ENCODE measurements at regions not wholly inside any gene's neighbourhood (a gene's known extent, or its start where the extent isn't known, plus 50 kb on each side); places are given as distances from the start of the nearest gene placed in this dataset.

GRCh38 chr5:149433524-149434131 is 54.5 kb upstream of the IL17B start:
- ATAC-seq = peak; percentile 19
- TF ChIP-seq CSRNP3 (CRISPR knock-in tag; IDR thresholded peaks at IDR 0.05) (no peak), SNAI2 (CRISPR knock-in tag; IDR thresholded peaks at IDR 0.05) (no peak), ZNF70 (CRISPR knock-in tag; IDR thresholded peaks at IDR 0.05) (no peak), PPARA (CRISPR knock-in tag; IDR thresholded peaks at IDR 0.05; ENCODE audit: borderline replicate concordance) (no peak), BACH2 (CRISPR knock-in tag; IDR thresholded peaks at IDR 0.05; ENCODE audit: borderline replicate concordance) (no peak), CREB5 (CRISPR knock-in tag; IDR thresholded peaks at IDR 0.05; ENCODE audit: low read depth) (no peak), ZFP3 (CRISPR knock-in tag; IDR thresholded peaks at IDR 0.05) (no peak), ISL1 (CRISPR knock-in tag; IDR thresholded peaks at IDR 0.05) (no peak), OSR1 (CRISPR knock-in tag; IDR thresholded peaks at IDR 0.05) (no peak), TOX (CRISPR knock-in tag; IDR thresholded peaks at IDR 0.05; ENCODE audit: borderline replicate concordance) (no peak), TSHZ2 (CRISPR knock-in tag; IDR thresholded peaks at IDR 0.05) (no peak), ZFP30 (CRISPR knock-in tag; IDR thresholded peaks at IDR 0.05) (no peak), ARNTL (CRISPR knock-in tag; IDR thresholded peaks at IDR 0.05; ENCODE audit: borderline replicate concordance, low read depth) (no peak), ESRRG (CRISPR knock-in tag; IDR thresholded peaks at IDR 0.05) (no peak), PATZ1 (CRISPR knock-in tag; IDR thresholded peaks at IDR 0.05; ENCODE audit: borderline replicate concordance) (no peak), ZNF8 (CRISPR knock-in tag; IDR thresholded peaks at IDR 0.05) (no peak), ZNF565 (CRISPR knock-in tag; conservative IDR thresholded peaks at IDR 0.05; ENCODE audit: low read depth) (no peak), CSDC2 (CRISPR knock-in tag; IDR thresholded peaks at IDR 0.05) (no peak)

- TF ChIP-seq OSR1 (CRISPR knock-in tag; IDR thresholded peaks at IDR 0.05) (no peak), PATZ1 (CRISPR knock-in tag; IDR thresholded peaks at IDR 0.05; ENCODE audit: borderline replicate concordance) (no peak), CSRNP3 (CRISPR knock-in tag; IDR thresholded peaks at IDR 0.05) (no peak), PPARA (CRISPR knock-in tag; IDR thresholded peaks at IDR 0.05; ENCODE audit: borderline replicate concordance) (no peak), ESRRG (CRISPR knock-in tag; IDR thresholded peaks at IDR 0.05) (no peak), POU6F1 (CRISPR knock-in tag; IDR thresholded peaks at IDR 0.05; ENCODE audit: borderline replicate concordance, low read depth) (no peak)
- ATAC-seq = no peak
These were observed 53.9 kb upstream of the IL17B start for GRCh38 chr5:149432911-149433401.

All from SK-N-SH treated with all-trans-retinoic acid at 6 μM for 48 hours (cell line).